GM21360 (cell line): ENCODE measurements at regions not wholly inside any gene's neighbourhood (a gene's known extent, or its start where the extent isn't known, plus 50 kb on each side); places are given as distances from the start of the nearest gene placed in this dataset.
"Not testable (repeated sequence)": the region's sequence is repeated elsewhere in the genome, so short reads cannot be mapped to it uniquely, and the experiment has no call there.

Experiments used
- ATAC-seq: cut with Tn5 transposase; IDR thresholded peaks from one replicate; pipeline ENCODE4 v1.9.1; 2021; ENCODE audit warnings: mild to moderate bottlenecking, moderate library complexity; ENCODE audit not compliant: unreplicated experiment

GRCh38 chr7:12456506-12456905 lies 52.8 kb upstream of the VWDE start:
- no peak for ATAC-seq

GRCh38 chr7:12458520-12459131 lies 55.0 kb upstream of the VWDE start:
- peak; percentile 99 for ATAC-seq

GRCh38 chr7:12467837-12468236 lies 64.2 kb upstream of the VWDE start:
- ATAC-seq, result no peak

- no peak for ATAC-seq
These were observed 65.9 kb upstream of the VWDE start for GRCh38 chr7:12469568-12469967.

- no peak for ATAC-seq
These were observed 67.3 kb upstream of the VWDE start for GRCh38 chr7:12470930-12471329.

- no peak for ATAC-seq
These were observed 70.4 kb upstream of the VWDE start for GRCh38 chr7:12474035-12474434.

- ATAC-seq, result no peak
These were observed 71.8 kb upstream of the VWDE start for GRCh38 chr7:12475362-12476063.

GRCh38 chr7:12477620-12478019 lies 74.0 kb upstream of the VWDE start:
- ATAC-seq, result no peak

GRCh38 chr7:12481722-12482121 lies 78.1 kb upstream of the VWDE start:
- ATAC-seq, result peak; percentile 92

- no peak for ATAC-seq
These were observed 82.2 kb upstream of the VWDE start for GRCh38 chr7:12485845-12486244.

GRCh38 chr7:12488341-12488740 lies 82.2 kb upstream of the SCIN start:
- ATAC-seq, result no peak

GRCh38 chr7:12490107-12490688 lies 80.3 kb upstream of the SCIN start:
- ATAC-seq, result peak; percentile 80

GRCh38 chr7:12490940-12491339 lies 79.6 kb upstream of the SCIN start:
- no peak for ATAC-seq

- no peak for ATAC-seq
These were observed 79.0 kb upstream of the SCIN start for GRCh38 chr7:12491526-12491925.

GRCh38 chr7:12493407-12493806 lies 77.1 kb upstream of the SCIN start:
- ATAC-seq, result peak; percentile 43

- no peak for ATAC-seq
These were observed 76.4 kb upstream of the SCIN start for GRCh38 chr7:12493863-12494686.

GRCh38 chr7:12494687-12495024 lies 75.9 kb upstream of the SCIN start:
- no peak for ATAC-seq

- ATAC-seq, result not testable (repeated sequence)
These were observed 73.4 kb upstream of the SCIN start for GRCh38 chr7:12496901-12497674.

GRCh38 chr7:12504149-12504548 lies 66.4 kb upstream of the SCIN start:
- ATAC-seq, result no peak

GRCh38 chr7:12508005-12508404 lies 62.5 kb upstream of the SCIN start:
- ATAC-seq, result no peak

GRCh38 chr7:12508554-12508953 lies 62.0 kb upstream of the SCIN start:
- no peak for ATAC-seq
